ENCODE measurements at regions not wholly inside any gene's neighbourhood (a gene's known extent, or its start where the extent isn't known, plus 50 kb on each side); places are given as distances from the start of the nearest gene placed in this dataset.

GRCh38 chr5:109924237-109925107, 234.7 kb downstream of the MAN2A1 start:
- TF ChIP-seq, protein P1, sequence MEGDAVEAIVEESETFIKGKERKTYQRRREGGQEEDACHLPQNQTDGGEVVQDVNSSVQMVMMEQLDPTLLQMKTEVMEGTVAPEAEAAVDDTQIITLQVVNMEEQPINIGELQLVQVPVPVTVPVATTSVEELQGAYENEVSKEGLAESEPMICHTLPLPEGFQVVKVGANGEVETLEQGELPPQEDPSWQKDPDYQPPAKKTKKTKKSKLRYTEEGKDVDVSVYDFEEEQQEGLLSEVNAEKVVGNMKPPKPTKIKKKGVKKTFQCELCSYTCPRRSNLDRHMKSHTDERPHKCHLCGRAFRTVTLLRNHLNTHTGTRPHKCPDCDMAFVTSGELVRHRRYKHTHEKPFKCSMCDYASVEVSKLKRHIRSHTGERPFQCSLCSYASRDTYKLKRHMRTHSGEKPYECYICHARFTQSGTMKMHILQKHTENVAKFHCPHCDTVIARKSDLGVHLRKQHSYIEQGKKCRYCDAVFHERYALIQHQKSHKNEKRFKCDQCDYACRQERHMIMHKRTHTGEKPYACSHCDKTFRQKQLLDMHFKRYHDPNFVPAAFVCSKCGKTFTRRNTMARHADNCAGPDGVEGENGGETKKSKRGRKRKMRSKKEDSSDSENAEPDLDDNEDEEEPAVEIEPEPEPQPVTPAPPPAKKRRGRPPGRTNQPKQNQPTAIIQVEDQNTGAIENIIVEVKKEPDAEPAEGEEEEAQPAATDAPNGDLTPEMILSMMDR (IDR thresholded peaks at IDR 0.05; ENCODE audit: insufficient read depth, low read depth, low read length, missing control alignments): no peak
- no peak for DNase-seq (ENCODE audit: low read depth)
- no peak overlapping the region for H3K4me3 ChIP-seq (ENCODE audit: low read length)

DNA sequence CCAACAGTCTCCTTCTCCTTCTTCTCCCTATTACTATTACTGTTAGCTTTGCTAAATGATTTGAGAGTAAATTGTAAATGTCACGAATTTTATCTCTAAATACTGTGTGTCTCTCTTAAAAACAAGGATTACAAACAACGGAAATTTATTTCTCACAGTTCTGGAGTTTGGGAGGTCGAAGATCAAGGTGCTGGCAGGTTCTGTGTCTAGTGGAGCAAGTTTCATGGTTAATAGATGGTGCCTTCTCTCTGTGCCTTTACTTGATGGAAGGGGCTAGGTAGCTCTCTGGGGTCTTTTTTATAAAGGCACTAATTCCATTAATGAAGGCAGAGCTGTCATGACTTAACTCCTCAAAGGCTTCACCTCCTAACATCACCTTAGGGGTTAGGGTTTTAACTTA, 237.9 kb downstream of the MAN2A1 start:
- H3K4me3 ChIP-seq (ENCODE audit: low read length): no peak overlapping the region
- DNase-seq (ENCODE audit: low read depth): no peak
- TF ChIP-seq, protein P1 (IDR thresholded peaks at IDR 0.05; ENCODE audit: insufficient read depth, low read depth, low read length, missing control alignments): no peak

GRCh38 chr5:109928046-109928445, 238.3 kb downstream of the MAN2A1 start:
- no peak overlapping the region for H3K4me3 ChIP-seq (ENCODE audit: low read length)
- TF ChIP-seq, protein P1 (IDR thresholded peaks at IDR 0.05; ENCODE audit: insufficient read depth, low read depth, low read length, missing control alignments): no peak
- DNase-seq (ENCODE audit: low read depth): no peak

- H3K4me3 ChIP-seq (ENCODE audit: low read length): no peak overlapping the region
- DNase-seq (ENCODE audit: low read depth): no peak
- TF ChIP-seq, protein P1 (IDR thresholded peaks at IDR 0.05; ENCODE audit: insufficient read depth, low read depth, low read length, missing control alignments): no peak
These were observed 239.1 kb downstream of the MAN2A1 start for GRCh38 chr5:109928811-109929210.

DNA sequence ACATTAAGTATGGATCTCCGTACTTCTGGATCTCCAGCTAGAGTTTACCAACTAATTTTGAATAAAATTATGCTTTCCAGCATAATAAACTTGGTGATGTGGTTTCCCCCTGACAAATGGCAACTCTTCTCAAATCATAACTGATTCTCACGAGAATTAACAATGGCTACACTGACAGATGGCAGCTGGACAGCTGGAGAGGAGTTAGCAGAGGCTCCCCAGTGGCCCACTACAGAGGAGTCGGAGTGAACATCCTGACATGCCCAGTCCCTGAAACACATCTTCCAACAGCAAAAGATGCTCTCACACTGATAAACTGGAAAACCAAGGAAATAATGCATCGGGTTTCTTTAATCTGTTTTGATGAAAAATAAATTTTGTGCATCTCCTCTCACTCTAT, 239.6 kb downstream of the MAN2A1 start:
- H3K4me3 ChIP-seq (ENCODE audit: low read length): no peak overlapping the region
- TF ChIP-seq, protein P1 (IDR thresholded peaks at IDR 0.05; ENCODE audit: insufficient read depth, low read depth, low read length, missing control alignments): no peak
- DNase-seq (ENCODE audit: low read depth): no peak

DNA sequence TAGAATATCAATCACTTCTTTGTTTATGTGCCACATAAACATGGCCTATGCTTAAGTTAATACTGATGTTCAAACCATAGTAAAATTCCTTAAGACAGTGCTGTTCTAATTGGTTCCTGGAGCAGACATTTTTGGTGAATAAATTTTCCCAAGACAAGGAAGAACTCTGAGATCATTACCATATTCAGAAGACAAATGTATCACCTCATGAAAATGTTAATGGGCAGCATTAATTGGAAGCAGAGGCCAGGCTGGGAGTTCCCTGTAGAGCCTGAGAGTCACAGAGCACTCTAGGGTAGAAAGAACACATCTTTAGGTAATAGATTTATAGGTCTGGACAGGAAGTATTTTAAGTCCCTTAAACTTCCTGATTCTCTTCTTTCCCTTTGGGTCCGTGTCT, 240.2 kb downstream of the MAN2A1 start:
- TF ChIP-seq, protein P1 (IDR thresholded peaks at IDR 0.05; ENCODE audit: insufficient read depth, low read depth, low read length, missing control alignments): no peak
- H3K4me3 ChIP-seq (ENCODE audit: low read length): no peak overlapping the region
- DNase-seq (ENCODE audit: low read depth): no peak

Measured in epithelial cell of esophagus (primary cell).